ENCODE measurements at regions not wholly inside any gene's neighbourhood (a gene's known extent, or its start where the extent isn't known, plus 50 kb on each side); places are given as distances from the start of the nearest gene placed in this dataset.

DNA sequence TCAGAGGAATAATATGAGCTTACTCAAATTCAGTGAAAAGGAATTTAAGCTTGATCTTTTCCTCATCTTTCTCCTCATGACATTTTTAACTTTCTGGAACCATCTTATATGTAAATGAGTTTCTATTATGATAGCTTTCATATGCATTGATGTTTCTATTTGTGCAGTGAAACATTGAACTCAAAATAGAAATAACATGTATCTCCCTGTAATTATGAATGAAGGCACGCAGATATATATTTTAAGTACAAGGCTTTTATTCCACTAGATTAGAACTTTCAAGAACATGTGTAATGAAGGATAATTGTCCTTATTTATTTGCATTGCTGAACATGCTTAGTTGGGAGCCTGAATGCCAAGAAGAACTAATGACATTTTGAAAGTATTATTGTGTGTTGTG is 1391.7 kb upstream of the MIR17HG start:
- no peak for TF ChIP-seq REST (IDR thresholded peaks at IDR 0.05)
- TF ChIP-seq, protein P1, sequence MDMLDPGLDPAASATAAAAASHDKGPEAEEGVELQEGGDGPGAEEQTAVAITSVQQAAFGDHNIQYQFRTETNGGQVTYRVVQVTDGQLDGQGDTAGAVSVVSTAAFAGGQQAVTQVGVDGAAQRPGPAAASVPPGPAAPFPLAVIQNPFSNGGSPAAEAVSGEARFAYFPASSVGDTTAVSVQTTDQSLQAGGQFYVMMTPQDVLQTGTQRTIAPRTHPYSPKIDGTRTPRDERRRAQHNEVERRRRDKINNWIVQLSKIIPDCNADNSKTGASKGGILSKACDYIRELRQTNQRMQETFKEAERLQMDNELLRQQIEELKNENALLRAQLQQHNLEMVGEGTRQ (IDR thresholded peaks at IDR 0.05): no peak
- TF ChIP-seq JUN (IDR thresholded peaks at IDR 0.05): no peak
- TF ChIP-seq CTCF (IDR thresholded peaks at IDR 0.05): no peak
- no peak for TF ChIP-seq POLR2A (IDR thresholded peaks at IDR 0.05; ENCODE audit: low read length)
